Keratinocyte (primary cell): ENCODE measurements at regions not wholly inside any gene's neighbourhood (a gene's known extent, or its start where the extent isn't known, plus 50 kb on each side); places are given as distances from the start of the nearest gene placed in this dataset.

Experiments used
- DNase-seq: peaks from one replicate; pipeline ENCODE4 v3.0.0-alpha.2; 2011; ENCODE audit warnings: low read depth, missing footprints, low spot score
- FAIRE-seq: peaks from 2 replicates; lab custom pipeline; 2011; peaks lifted over from hg19 to GRCh38; lab: Jason Lieb, UNC
- H2AFZ ChIP-seq: 2 replicates; pipeline ENCODE4 v1.6.0; 2012; ENCODE audit warnings: low read length, control low read depth, inconsistent platforms; ENCODE audit not compliant: control insufficient read depth
- H3K27ac ChIP-seq: 2 replicates; pipeline ENCODE4 v1.5.1; 2011; ENCODE audit warnings: low read length; ENCODE audit not compliant: control insufficient read depth, insufficient read depth
- H3K27me3 ChIP-seq: 3 replicates; pipeline ENCODE4 v1.6.0; 2011; ENCODE audit warnings: low read length; ENCODE audit not compliant: control insufficient read depth, insufficient read depth; ENCODE audit errors: extremely low read depth
- H3K36me3 ChIP-seq, 2 experiments: 2 replicates in 1 of 2; 3 replicates in 1 of 2; pipeline ENCODE4 v1.5.1; 2011; ENCODE audit warnings: low read length in 2 of 2, mild to moderate bottlenecking in 1 of 2; ENCODE audit not compliant: control insufficient read depth in 2 of 2, insufficient read depth in 2 of 2; ENCODE audit errors: extremely low read depth in 1 of 2
- H3K4me1 ChIP-seq: 3 replicates; pipeline ENCODE4 v1.5.1; 2011; ENCODE audit warnings: low read length; ENCODE audit not compliant: control insufficient read depth, insufficient read depth; ENCODE audit errors: extremely low read depth
- H3K4me2 ChIP-seq: 3 replicates; pipeline ENCODE4 v1.6.0; 2011; ENCODE audit warnings: low read depth, low read length; ENCODE audit not compliant: control insufficient read depth, insufficient read depth; ENCODE audit errors: extremely low read depth
- H3K4me3 ChIP-seq, 3 experiments: fragments of 200-600 bp in 1 of 3; sonication (generic) in 1 of 3; 2 replicates in 2 of 3; 3 replicates in 1 of 3; pipeline ENCODE4 v1.5.1; 2011 to 2016; ENCODE audit warnings: low read length in 3 of 3, mild to moderate bottlenecking in 3 of 3, control low read depth in 2 of 3, inconsistent platforms in 1 of 3, low read depth in 1 of 3, mixed read lengths in 1 of 3, mixed run types in 1 of 3, moderate library complexity in 1 of 3; ENCODE audit not compliant: control insufficient read depth in 2 of 3, insufficient read depth in 2 of 3; ENCODE audit errors: extremely low read depth in 1 of 3
- H3K79me2 ChIP-seq: 2 replicates; pipeline ENCODE4 v1.6.0; 2012; ENCODE audit warnings: low read length; ENCODE audit not compliant: control insufficient read depth, insufficient read depth
- H3K9ac ChIP-seq: 3 replicates; pipeline ENCODE4 v1.6.0; 2011; ENCODE audit warnings: low read length; ENCODE audit not compliant: control insufficient read depth, insufficient read depth; ENCODE audit errors: extremely low read depth
- H3K9me1 ChIP-seq: 3 replicates; pipeline ENCODE4 v1.6.0; 2011; ENCODE audit warnings: low read length; ENCODE audit not compliant: control insufficient read depth, insufficient read depth; ENCODE audit errors: extremely low read depth
- H3K9me3 ChIP-seq: 2 replicates; pipeline ENCODE4 v1.5.1; 2012; ENCODE audit warnings: low read depth, low read length; ENCODE audit not compliant: control insufficient read depth
- H4K20me1 ChIP-seq: 3 replicates; pipeline ENCODE4 v1.6.0; 2011; ENCODE audit warnings: low read length; ENCODE audit not compliant: control insufficient read depth, insufficient read depth; ENCODE audit errors: extremely low read depth
- CTCF ChIP-seq, 3 experiments: IDR thresholded peaks in 1 of 3; conservative IDR thresholded peaks in 1 of 3; optimal IDR thresholded peaks in 1 of 3; 2 replicates in 2 of 3; 3 replicates in 1 of 3; pipeline versions ENCODE3 to v1.5.1; 2011; ENCODE audit warnings: low read length in 3 of 3, mild to moderate bottlenecking in 3 of 3, moderate library complexity in 2 of 3, control low read depth in 1 of 3, inconsistent platforms in 1 of 3; ENCODE audit not compliant: insufficient read depth in 2 of 3; ENCODE audit errors: extremely low read depth in 1 of 3
- EZH2 ChIP-seq: IDR thresholded peaks from one replicate; pipeline ENCODE4 v1.6.1; 2012; ENCODE audit warnings: inconsistent platforms, mild to moderate bottlenecking, low read length, moderate library complexity
- dilution Hi-C: fragments of 300-500 bp; cut with MboI; formaldehyde crosslinking; loops from one replicate; pipeline ENCODE4 v1.7.0; 2020; ENCODE audit warnings: low sequenced_read_pairs; ENCODE audit not compliant: extremely low pct_ligation_motif_present

- Histone ChIP-seq H3K4me3 (no peak overlapping the region), H2AFZ (no peak overlapping the region), H3K4me1 (no peaks in the 10 kb centered on the region), H3K79me2 (no peaks in the 10 kb centered on the region), H3K4me2 (no peak overlapping the region), H3K9ac (no peak overlapping the region), H3K9me3 (no peaks in the 10 kb centered on the region), H3K36me3 (no peaks in the 10 kb centered on the region), H3K9me1 (no peaks in the 10 kb centered on the region), H3K27me3 (no peaks in the 10 kb centered on the region), H4K20me1 (no peaks in the 10 kb centered on the region), H3K27ac (no peak overlapping the region)
- FAIRE-seq: no peak
- DNase-seq: no peak
- no peak for TF ChIP-seq CTCF (optimal IDR thresholded peaks at IDR 0.05 in 1 of 3, IDR thresholded peaks at IDR 0.05 in 1 of 3, conservative IDR thresholded peaks at IDR 0.05 in 1 of 3; ENCODE audit: extremely low read depth in 1 of 3, insufficient read depth in 2 of 3, low read length in 3 of 3)
- no peak for TF ChIP-seq EZH2
- dilution Hi-C loops: no loop called here
Observed at GRCh38 chr5:121573721-121574382, 277.8 kb upstream of the FTMT start.

- H3K9me1 ChIP-seq: no peaks in the 10 kb centered on the region
- H3K79me2 ChIP-seq: no peaks in the 10 kb centered on the region
- H2AFZ ChIP-seq: no peak overlapping the region
- dilution Hi-C loops: no loop called here
- no peaks in the 10 kb centered on the region for H3K27me3 ChIP-seq
- H3K4me3 ChIP-seq: no peak overlapping the region
- no peaks in the 10 kb centered on the region for H3K4me1 ChIP-seq
- no peaks in the 10 kb centered on the region for H4K20me1 ChIP-seq
- no peak overlapping the region for H3K27ac ChIP-seq
- H3K9me3 ChIP-seq: no peaks in the 10 kb centered on the region
- FAIRE-seq (no peak), DNase-seq (no peak)
- no peaks in the 10 kb centered on the region for H3K36me3 ChIP-seq
- H3K9ac ChIP-seq: no peak overlapping the region
- no peak overlapping the region for H3K4me2 ChIP-seq
- TF ChIP-seq EZH2 (no peak), CTCF (optimal IDR thresholded peaks at IDR 0.05 in 1 of 3, IDR thresholded peaks at IDR 0.05 in 1 of 3, conservative IDR thresholded peaks at IDR 0.05 in 1 of 3; ENCODE audit: extremely low read depth in 1 of 3, insufficient read depth in 2 of 3, low read length in 3 of 3) (no peak)
Observed at GRCh38 chr5:121581588-121581987, 270.1 kb upstream of the FTMT start.
